Memory B cell (primary cell): ENCODE measurements at regions not wholly inside any gene's neighbourhood (a gene's known extent, or its start where the extent isn't known, plus 50 kb on each side); places are given as distances from the start of the nearest gene placed in this dataset.

Experiments
- ATAC-seq: fragments of 150-1000 bp; cut with Tn5 transposase; 2 replicates; pipeline ENCODE4 v1.10.0; 2021; ENCODE audit warnings: low read depth, mild to moderate bottlenecking, moderate library complexity
- DNase-seq, 2 donors: peaks; one replicate each; pipeline ENCODE4 v3.0.0; 2022; ENCODE audit warnings: low spot score in 2 of 2
- H3K27ac Mint-ChIP-seq: one replicate; pipeline ENCODE4 v1.8.0; 2022; ENCODE audit warnings: mild to moderate bottlenecking, moderate library complexity, mixed read lengths
- H3K27me3 Mint-ChIP-seq: one replicate; pipeline ENCODE4 v1.8.0; 2022; ENCODE audit warnings: mixed read lengths
- H3K36me3 Mint-ChIP-seq: one replicate; pipeline ENCODE4 v1.8.0; 2022; ENCODE audit warnings: mild to moderate bottlenecking, mixed read lengths
- H3K4me1 Mint-ChIP-seq: one replicate; pipeline ENCODE4 v1.8.0; 2022; ENCODE audit warnings: mixed read lengths
- H3K4me3 Mint-ChIP-seq: one replicate; pipeline ENCODE4 v1.8.0; 2022; ENCODE audit warnings: mild to moderate bottlenecking, moderate library complexity, mixed read lengths
- H3K9me3 Mint-ChIP-seq: one replicate; pipeline ENCODE4 v1.8.0; 2022; ENCODE audit warnings: mixed read lengths

DNA sequence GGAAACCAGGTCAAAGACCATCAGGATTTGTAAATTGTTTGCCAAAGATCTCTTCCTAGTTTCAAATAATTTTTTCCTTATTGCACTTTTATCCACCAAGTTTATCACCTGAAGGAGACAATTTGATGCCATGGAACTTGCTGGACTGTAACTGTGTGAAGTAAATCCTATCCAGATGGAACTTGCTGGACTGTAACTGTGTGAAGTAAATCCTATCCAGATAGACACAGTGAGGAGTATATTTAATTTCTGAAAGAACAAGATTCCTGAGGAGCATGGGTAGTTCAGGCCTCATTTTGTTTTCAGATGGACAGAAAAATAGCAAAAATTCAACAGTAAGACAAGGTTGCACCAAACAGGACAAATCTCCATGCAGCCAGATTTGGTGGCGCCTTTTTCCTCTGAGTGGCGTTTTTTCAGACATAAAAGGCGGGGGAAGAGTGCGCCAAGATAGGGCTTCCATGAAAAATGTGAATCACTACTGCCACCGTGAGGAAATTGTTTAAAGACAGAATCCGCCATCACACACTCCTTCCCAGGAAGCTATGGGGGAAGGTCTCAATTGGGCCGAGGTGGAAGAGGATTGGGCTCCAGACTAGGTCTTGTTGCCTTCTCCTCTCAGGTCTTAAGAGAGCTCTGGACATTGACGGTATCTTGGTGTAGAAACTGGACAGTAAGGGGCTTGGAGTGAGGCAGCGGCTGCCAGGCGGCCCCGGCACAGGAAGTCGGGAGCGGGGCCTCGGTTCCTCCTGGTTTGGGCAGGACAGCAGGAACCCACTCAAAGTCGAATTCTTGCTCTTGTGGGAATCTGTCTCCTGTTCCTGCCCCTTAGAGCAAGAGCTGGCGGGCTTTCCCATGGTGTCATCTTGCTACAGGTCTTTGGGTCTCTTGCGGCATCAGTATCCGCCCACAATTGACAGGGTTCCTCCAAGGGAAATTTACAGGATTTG is 234.7 kb downstream of the OR13H1 start:
- no peaks in the 10 kb centered on the region for H3K9me3 Mint-ChIP-seq
- no peak overlapping the region for H3K4me3 Mint-ChIP-seq

DNA sequence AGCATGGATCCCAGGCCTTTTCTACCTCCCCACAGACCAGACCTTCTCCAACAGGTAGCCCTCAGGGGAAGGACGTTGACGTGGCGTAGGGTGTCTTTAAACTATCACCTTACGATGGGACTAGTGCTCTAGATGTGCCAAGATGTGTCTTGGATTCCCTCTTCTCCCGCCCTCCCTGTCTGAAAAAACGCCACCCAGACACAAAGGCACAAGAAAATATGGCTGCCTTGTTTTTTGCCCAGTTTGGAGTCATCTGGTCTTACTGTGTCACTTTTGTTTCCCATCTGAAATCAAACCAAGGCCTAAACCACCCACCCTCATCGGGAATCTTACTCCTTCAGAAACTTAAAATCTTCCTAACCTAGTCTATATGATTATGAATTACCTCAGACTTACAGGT is 235.4 kb downstream of the OR13H1 start:
- H3K4me3 Mint-ChIP-seq = no peak overlapping the region
- H3K27me3 Mint-ChIP-seq = no peaks in the 10 kb centered on the region
- no peak for ATAC-seq
- no peaks in the 10 kb centered on the region for H3K4me1 Mint-ChIP-seq
- no peaks in the 10 kb centered on the region for H3K9me3 Mint-ChIP-seq
- no peaks in the 10 kb centered on the region for H3K36me3 Mint-ChIP-seq
- DNase-seq = no peak
- H3K27ac Mint-ChIP-seq = no peak overlapping the region

More for the DNA sequence above, 234.7 kb downstream of the OR13H1 start:
- peak in 1 of 2 donors; percentile 66 for DNase-seq
- Mint-ChIP-seq H3K27ac (no peak overlapping the region), H3K4me1 (no peaks in the 10 kb centered on the region), H3K36me3 (no peaks in the 10 kb centered on the region), H3K27me3 (no peaks in the 10 kb centered on the region)
- ATAC-seq = no peak

DNA sequence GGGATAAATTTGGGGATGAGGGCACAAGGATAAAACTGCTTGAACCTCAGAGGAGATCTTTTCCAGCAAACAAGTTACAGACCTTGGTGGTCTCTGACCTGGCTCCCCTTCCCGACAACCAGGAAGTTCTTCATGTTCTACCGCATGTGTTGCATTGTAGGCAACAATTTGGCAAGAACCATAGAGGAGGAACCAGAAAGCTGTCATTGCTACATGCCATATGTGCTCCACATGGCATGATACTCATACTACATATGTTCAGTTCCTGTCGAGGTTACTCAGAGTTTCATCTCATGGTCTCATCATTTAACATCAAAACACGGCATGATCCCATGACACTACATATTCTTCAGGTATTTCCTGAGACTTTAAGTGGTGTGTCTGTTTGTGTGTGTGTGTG is 235.9 kb downstream of the OR13H1 start:
- Mint-ChIP-seq H3K4me3 (no peak overlapping the region), H3K27ac (no peak overlapping the region), H3K9me3 (no peaks in the 10 kb centered on the region), H3K27me3 (no peaks in the 10 kb centered on the region), H3K4me1 (no peaks in the 10 kb centered on the region), H3K36me3 (no peaks in the 10 kb centered on the region)
- DNase-seq (no peak), ATAC-seq (no peak)

DNA sequence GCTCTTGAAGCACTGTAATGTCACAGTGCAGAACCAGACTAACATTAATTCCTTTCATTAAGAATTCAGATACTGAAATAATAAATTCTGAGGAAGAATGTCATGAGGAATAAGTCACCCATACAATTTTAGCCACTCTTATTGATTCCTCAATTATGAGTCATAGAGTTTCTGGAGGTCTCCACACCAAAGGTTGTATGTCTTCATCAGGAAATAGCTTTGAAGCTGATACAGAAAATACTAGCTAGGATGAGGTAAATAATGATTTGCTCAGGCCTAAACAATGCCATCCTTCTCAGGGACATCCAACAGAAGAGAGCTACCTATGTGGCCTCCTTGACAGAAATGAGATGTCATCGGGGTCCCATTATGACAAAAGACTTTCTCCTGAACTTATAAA is 238.8 kb downstream of the OR13H1 start:
- DNase-seq = no peak
- Mint-ChIP-seq H3K9me3 (no peaks in the 10 kb centered on the region), H3K27ac (no peak overlapping the region), H3K4me3 (no peak overlapping the region), H3K36me3 (no peaks in the 10 kb centered on the region), H3K4me1 (no peaks in the 10 kb centered on the region), H3K27me3 (no peaks in the 10 kb centered on the region)
- ATAC-seq = no peak

DNA sequence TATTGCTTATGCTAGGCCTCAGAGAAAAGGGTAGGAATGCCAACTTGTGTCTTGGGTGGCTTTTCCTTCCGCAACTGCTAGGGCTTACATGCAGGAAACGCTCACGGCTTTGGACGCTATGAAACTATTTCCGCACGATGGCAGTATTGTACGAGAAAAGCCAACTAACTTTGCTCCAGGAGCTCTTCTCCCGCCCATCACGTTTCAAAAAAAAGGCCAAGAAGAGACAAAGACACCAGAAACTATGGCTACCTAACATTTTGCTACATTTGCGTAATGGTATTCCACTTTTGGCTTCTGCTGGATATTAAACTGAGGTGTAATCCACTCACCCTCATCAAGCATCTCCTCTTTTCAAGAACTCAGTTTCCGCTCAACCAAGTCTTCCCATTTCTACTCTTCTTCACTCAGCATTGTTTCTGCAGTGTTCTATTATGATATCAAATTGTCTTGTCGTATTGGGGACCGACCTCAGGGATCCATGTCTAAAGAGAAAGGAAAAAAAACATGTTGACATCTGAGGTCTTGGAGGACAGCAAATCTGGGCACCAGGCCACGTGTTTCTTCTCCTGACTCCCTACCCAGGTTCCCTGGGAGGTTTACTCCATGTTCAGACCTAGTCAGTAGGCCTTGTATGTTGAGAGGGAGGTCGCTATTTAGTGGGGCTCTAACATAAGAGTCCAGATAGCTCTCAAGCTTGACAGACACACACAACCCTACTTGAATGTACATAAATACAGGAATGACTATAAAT is 239.4 kb upstream of the STK26 start:
- DNase-seq (peak in 1 of 2 donors; percentile 81), ATAC-seq (no peak)
- H3K27ac Mint-ChIP-seq = no peak overlapping the region
- H3K27me3 Mint-ChIP-seq = no peaks in the 10 kb centered on the region
- no peaks in the 10 kb centered on the region for H3K36me3 Mint-ChIP-seq
- no peaks in the 10 kb centered on the region for H3K4me1 Mint-ChIP-seq
- H3K9me3 Mint-ChIP-seq = no peaks in the 10 kb centered on the region
- no peak overlapping the region for H3K4me3 Mint-ChIP-seq

DNA sequence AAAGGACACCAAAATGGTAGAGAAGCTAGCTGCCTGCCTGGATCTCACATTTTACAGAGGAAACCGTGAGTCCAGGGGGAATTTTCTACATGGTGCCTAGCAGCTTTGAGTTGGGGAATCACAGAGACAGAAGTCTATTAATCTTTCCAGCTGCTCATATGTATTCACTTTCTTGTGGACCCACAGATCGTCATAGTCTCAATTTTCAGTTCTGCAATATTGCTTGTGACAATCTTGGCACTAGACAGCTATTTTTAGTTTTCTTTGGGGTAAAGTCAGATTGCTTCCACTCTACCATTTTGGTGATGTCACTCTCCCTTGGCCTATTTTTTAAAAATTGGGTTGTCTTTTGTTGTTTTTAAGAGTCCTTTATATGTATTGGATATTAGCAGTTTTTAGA is 233.4 kb upstream of the STK26 start:
- no peak for ATAC-seq
- H3K4me3 Mint-ChIP-seq = no peak overlapping the region

DNA sequence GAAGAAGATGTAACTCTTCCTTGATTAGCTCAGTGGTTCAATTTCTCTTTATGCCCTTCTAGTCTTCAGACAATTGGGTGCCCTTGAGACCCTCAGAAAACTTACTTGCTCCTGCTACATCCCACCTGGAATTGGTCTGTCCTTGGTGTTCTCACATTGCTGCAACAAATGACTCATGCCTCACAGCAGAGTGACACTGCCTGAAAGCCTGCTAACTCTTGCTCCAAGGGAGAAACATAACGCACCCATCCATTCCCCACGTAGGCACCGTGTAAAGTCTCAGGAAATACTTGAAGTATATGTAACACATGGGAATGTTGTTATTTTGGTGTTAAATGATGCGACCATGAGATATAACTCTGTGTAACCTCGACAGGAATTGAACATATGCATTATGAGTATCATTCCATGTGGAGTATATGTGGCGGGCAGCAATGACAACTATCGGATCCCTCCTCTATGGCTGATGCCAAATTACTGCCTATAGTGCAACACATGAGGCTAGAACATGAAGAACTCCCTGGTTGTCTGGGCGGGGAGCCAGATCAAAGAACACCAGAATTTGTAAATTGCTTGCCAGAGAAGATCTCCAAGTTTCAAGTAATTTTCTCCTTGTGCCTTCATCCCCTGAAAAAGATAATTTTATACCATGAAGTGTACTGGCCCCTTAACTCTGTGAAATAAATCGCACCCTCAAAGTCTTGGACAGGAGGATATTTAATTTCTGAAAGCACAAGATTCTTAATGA is 231.3 kb upstream of the STK26 start:
- no peaks in the 10 kb centered on the region for H3K4me1 Mint-ChIP-seq
- ATAC-seq (no peak), DNase-seq (no peak)
- H3K4me3 Mint-ChIP-seq = no peak overlapping the region
- no peaks in the 10 kb centered on the region for H3K36me3 Mint-ChIP-seq
- H3K27ac Mint-ChIP-seq = no peak overlapping the region
- no peaks in the 10 kb centered on the region for H3K27me3 Mint-ChIP-seq
- H3K9me3 Mint-ChIP-seq = no peaks in the 10 kb centered on the region

More for the DNA sequence above, 233.4 kb upstream of the STK26 start:
- no peaks in the 10 kb centered on the region for H3K27me3 Mint-ChIP-seq
- no peak overlapping the region for H3K27ac Mint-ChIP-seq
- H3K9me3 Mint-ChIP-seq = no peaks in the 10 kb centered on the region
- H3K36me3 Mint-ChIP-seq = no peaks in the 10 kb centered on the region
- DNase-seq = no peak
- no peaks in the 10 kb centered on the region for H3K4me1 Mint-ChIP-seq

DNA sequence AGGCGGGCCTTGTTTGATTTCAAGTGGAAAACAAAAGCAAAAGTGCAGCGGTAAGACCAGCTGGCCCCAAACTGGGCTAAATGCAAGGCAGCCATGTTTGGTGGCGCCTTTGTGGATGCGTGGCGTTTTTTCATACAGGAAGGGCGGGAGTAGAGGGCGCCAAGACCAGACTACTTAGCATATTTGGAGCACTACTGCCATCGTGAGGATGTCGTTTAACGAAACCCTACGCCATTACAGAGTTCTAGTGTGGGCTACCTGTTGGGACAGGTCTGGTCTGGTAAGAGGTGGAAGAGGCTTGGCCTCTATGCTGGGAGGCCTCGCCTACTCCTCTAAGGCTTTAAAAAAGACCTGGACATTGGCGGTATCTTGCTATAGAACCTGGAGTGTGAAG is 230.7 kb upstream of the STK26 start:
- Mint-ChIP-seq H3K27me3 (no peaks in the 10 kb centered on the region), H3K4me1 (no peaks in the 10 kb centered on the region), H3K27ac (no peak overlapping the region), H3K36me3 (no peaks in the 10 kb centered on the region), H3K9me3 (no peaks in the 10 kb centered on the region), H3K4me3 (no peak overlapping the region)
- DNase-seq (peak in 1 of 2 donors; percentile 79), ATAC-seq (no peak)

DNA sequence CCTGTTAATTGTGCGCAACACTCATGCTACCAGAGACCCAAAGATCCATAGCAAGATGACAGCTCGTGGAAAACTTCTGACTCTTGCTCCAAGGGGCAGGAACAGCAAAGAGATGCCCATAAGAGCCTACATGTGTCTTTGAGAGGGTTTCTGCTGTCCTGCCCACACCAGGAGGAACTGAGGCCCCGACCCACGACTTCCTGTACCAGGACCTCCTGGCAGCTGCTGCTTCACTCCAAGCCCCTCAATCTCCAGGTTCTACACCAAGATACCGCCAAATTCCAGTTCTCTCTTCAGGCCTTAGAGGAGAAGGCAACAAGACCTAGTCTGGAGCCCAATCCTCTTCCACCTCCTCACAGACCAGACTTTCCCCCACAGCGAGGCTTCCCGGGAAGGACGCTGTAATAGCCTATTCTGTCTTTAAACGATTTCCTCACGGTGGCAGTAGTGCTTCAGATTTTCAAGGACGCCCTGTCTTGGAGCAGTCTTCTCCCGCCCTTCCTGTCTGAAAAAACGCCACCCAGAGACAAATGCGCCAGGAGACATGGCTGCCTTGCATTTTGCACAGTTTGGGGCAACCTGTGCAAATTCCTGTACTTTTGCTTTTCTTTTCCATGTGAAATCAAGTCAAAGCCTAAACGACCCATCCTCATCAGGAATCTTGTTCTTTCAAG is 230.2 kb upstream of the STK26 start:
- DNase-seq (peak in 1 of 2 donors; percentile 85), ATAC-seq (no peak)
- no peak overlapping the region for H3K27ac Mint-ChIP-seq
- H3K27me3 Mint-ChIP-seq = no peaks in the 10 kb centered on the region
- no peaks in the 10 kb centered on the region for H3K36me3 Mint-ChIP-seq
- no peaks in the 10 kb centered on the region for H3K9me3 Mint-ChIP-seq
- H3K4me1 Mint-ChIP-seq = no peaks in the 10 kb centered on the region
- no peak overlapping the region for H3K4me3 Mint-ChIP-seq

DNA sequence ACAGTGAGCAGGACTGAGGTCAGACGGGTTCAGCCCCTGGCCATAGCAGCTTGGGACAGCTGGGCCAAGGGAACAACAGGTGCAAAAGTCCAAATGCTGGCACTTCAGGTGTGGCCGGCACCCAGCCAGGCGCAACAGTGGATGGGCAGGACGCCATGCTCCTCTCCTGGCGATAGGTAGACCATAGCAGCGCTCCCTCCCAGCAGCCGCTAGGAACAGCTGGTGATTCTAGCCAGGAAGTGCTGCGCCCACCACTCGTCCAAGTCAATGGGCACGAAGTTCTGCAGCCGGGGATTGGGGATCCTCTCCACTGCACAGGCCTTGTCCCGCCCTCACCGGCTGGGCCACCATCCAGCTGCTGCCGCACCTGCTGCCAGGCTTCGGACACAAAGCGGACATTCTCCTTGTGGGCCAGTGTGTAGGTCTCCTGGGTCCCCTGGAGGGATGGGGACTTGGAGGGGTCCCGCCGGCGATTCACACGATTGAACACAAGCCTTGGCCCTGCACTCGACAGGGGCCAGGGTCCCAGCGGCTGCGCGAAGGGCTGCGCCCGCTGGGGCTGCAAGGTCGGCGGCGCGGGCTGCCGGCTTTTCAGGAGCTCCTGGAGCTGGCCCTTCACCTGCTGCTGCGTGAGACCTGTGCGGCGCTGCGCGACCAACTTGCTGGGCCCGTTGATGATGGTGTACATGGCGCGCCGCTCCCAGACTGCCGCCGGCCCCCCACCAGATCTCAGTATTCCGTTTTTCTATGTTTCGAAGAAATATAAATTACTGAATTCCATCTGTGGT is 227.5 kb upstream of the STK26 start:
- no peak for DNase-seq
- no peaks in the 10 kb centered on the region for H3K9me3 Mint-ChIP-seq
- ATAC-seq = no peak
- no peaks in the 10 kb centered on the region for H3K27me3 Mint-ChIP-seq
- no peaks in the 10 kb centered on the region for H3K36me3 Mint-ChIP-seq
- H3K4me3 Mint-ChIP-seq = no peak overlapping the region
- H3K27ac Mint-ChIP-seq = no peak overlapping the region
- H3K4me1 Mint-ChIP-seq = no peaks in the 10 kb centered on the region

DNA sequence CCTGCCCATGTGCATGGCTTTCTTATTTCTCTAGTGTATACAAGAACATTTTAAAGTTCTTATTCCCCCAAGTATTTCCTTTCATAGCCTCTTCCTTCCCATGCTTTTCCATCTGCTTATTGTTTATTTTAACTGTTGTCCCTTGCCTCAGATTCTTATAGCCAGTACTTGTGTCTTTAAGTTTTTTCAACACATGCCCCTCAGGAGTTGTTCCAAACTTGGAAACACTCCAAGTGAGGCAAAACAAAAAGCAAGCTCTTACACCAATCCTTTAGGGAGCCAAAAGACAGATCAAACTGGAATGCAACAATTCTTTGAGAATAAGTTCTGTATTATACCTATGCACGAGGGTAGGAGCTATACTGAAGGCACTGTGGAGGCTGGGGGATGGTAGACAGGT is 222.0 kb upstream of the STK26 start:
- DNase-seq (no peak), ATAC-seq (no peak)
- Mint-ChIP-seq H3K36me3 (no peaks in the 10 kb centered on the region), H3K9me3 (no peaks in the 10 kb centered on the region), H3K4me3 (no peak overlapping the region), H3K27ac (no peak overlapping the region), H3K27me3 (peaks cover 1% of the 10 kb centered on the region), H3K4me1 (no peaks in the 10 kb centered on the region)

DNA sequence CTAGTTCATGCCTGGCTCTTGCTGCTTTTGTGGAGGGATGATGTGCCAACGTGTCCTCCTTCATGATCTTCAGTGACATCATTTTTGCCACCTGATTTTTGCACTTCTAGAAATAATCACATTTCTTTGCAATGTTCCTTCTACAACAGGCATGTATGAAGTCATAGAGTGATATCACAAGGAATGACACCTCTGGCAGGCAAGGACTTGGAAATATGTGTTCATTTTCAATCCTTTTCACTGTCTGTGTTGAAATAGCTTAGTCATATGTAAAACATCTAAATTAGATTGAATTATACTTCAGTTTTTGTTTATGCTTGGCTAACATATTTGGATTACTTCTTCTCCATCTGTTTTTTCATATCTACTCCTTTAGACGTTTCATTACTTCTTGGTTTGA is 221.2 kb upstream of the STK26 start:
- Mint-ChIP-seq H3K4me1 (no peaks in the 10 kb centered on the region), H3K27me3 (peaks cover 1% of the 10 kb centered on the region), H3K4me3 (no peak overlapping the region), H3K9me3 (no peaks in the 10 kb centered on the region), H3K27ac (no peak overlapping the region), H3K36me3 (no peaks in the 10 kb centered on the region)
- ATAC-seq (no peak), DNase-seq (no peak)
